CD4-positive, alpha-beta T cell treated with Interleukin-6 at 100 ng/mL for 8 hours (primary cell): ENCODE measurements at regions not wholly inside any gene's neighbourhood (a gene's known extent, or its start where the extent isn't known, plus 50 kb on each side); places are given as distances from the start of the nearest gene placed in this dataset.

Experiments
- DNase-seq: peaks from one replicate; pipeline ENCODE4 v3.0.0-alpha.2; 2020; ENCODE audit warnings: mixed read lengths, low spot score

- DNase-seq = no peak
Observed at GRCh38 chr7:130966246-130967009, 232.4 kb upstream of the KLF14 start.

GRCh38 chr7:130970196-130970595 lies 236.2 kb upstream of the KLF14 start:
- DNase-seq = no peak

- DNase-seq = no peak
Observed at GRCh38 chr7:130970696-130971095, 236.7 kb upstream of the KLF14 start.

GRCh38 chr7:130971297-130971696 lies 237.3 kb upstream of the KLF14 start:
- peak; percentile 34 for DNase-seq

- DNase-seq = no peak
Observed at GRCh38 chr7:130972201-130972600, 238.2 kb upstream of the KLF14 start.

- DNase-seq = no peak
Observed at GRCh38 chr7:130973637-130974036, 239.6 kb upstream of the KLF14 start.

- no peak for DNase-seq
Observed at GRCh38 chr7:130974169-130974568, 240.2 kb upstream of the KLF14 start.

- DNase-seq = no peak
Observed at GRCh38 chr7:130974794-130975193, 240.8 kb upstream of the KLF14 start.

- no peak for DNase-seq
Observed at GRCh38 chr7:130975731-130976130, 241.7 kb upstream of the KLF14 start.

- peak; percentile 58 for DNase-seq
Observed at GRCh38 chr7:130982160-130982638, 248.2 kb upstream of the KLF14 start.

- no peak for DNase-seq
Observed at GRCh38 chr7:130982651-130983050, 248.6 kb upstream of the KLF14 start.

GRCh38 chr7:130985361-130985760 lies 251.4 kb upstream of the KLF14 start:
- no peak for DNase-seq

- DNase-seq = peak; percentile 27
Observed at GRCh38 chr7:130986261-130986690, 252.3 kb upstream of the KLF14 start.

- no peak for DNase-seq
Observed at GRCh38 chr7:130987092-130987491, 253.1 kb upstream of the KLF14 start.

GRCh38 chr7:130988443-130988842 lies 254.4 kb upstream of the KLF14 start:
- DNase-seq = peak; percentile 51

GRCh38 chr7:130989101-130989795 lies 255.2 kb upstream of the KLF14 start:
- no peak for DNase-seq

- DNase-seq = peak; percentile 58
Observed at GRCh38 chr7:130990178-130990832, 256.3 kb upstream of the KLF14 start.

- DNase-seq = no peak
Observed at GRCh38 chr7:130993671-130994365, 259.8 kb upstream of the KLF14 start.

GRCh38 chr7:130994378-130995115 lies 260.5 kb upstream of the KLF14 start:
- no peak for DNase-seq

- no peak for DNase-seq
Observed at GRCh38 chr7:130995252-130996081, 261.5 kb upstream of the KLF14 start.
